HG02885 (cell line): ENCODE measurements at regions not wholly inside any gene's neighbourhood (a gene's known extent, or its start where the extent isn't known, plus 50 kb on each side); places are given as distances from the start of the nearest gene placed in this dataset.
"Not testable (repeated sequence)": the region's sequence is repeated elsewhere in the genome, so short reads cannot be mapped to it uniquely, and the experiment has no call there.

ENCODE experiments used
- ATAC-seq: cut with Tn5 transposase; IDR thresholded peaks from one replicate; pipeline ENCODE4 v1.9.1; 2021; ENCODE audit warnings: mild to moderate bottlenecking; ENCODE audit not compliant: unreplicated experiment, poor library complexity

GRCh38 chr1:214856843-214857242 lies 225.7 kb upstream of the KCNK2 start:
- ATAC-seq, result no peak

- no peak for ATAC-seq
Observed at GRCh38 chr1:214857716-214858115, 224.8 kb upstream of the KCNK2 start.

- no peak for ATAC-seq
Observed at GRCh38 chr1:214859647-214860046, 222.9 kb upstream of the KCNK2 start.

DNA sequence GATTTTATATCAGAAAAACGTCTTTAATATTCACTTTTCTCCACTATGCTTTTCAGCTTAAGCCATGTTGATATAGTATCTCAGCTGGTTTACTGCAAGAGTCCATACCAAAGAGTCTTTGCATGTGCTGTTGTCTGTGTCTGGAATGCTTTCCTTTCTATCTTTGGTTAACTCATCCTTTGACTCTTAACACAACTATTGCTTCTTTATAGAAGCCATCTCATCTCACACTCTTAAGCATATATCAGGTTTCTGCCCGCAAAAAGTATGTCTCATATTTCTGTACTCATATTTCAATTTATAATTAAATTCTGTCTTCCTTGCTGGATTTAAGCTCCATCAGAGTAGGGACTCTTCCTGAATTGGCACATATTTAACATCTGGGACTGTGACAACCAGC lies 220.9 kb upstream of the KCNK2 start:
- no peak for ATAC-seq

DNA sequence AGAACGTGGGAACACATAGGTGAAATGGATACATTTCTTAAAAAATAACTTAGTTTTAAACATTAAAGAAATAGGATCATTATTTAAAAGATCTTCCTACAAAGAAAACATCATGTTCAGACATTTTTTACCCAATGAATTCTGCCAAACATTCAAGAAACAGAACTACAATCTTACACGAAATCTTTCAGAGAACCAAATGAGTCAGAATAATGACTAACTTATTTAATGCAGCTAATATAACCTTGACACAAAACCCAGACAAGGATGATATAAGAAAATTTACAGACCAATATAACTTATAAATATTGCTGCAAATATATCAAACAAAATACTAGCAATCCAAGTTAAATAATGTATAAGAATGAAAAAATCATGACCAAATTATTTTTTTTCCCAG lies 220.1 kb upstream of the KCNK2 start:
- ATAC-seq, result no peak

DNA sequence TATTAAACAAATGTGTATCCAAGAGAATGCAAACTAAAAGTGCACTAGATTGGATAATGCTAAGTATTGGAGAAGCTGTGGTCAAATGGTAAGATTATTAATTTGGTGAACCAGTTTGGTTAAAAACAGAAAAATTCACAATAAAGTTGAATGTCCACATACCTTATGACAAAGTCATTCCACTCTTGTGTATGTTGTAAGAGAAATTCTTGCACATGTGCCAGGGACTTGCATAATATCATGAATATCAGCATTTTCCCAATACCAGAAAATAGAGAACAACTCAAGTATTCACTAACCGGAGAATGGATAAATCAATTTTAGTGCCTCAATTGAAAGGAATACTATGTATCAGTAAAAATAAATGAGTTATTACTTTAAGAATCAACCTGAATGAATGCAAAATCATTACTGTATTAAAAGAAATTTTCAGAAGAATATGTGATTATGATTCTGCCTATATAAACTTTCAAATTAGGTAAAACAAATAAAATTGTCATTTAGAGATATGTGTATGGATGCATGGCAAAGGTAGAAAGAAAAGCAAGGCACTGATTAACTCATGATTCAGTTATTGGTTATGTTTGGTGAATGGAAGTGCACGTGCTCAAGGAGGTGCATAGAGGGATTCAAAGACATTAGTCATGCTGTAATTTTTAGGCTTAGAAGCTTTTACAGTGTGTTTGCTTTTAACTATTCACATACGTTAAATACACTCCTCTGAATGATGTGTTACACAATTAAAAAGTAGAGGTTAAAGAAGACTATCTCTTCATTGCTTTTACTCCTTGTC lies 217.4 kb upstream of the KCNK2 start:
- ATAC-seq, result no peak

DNA sequence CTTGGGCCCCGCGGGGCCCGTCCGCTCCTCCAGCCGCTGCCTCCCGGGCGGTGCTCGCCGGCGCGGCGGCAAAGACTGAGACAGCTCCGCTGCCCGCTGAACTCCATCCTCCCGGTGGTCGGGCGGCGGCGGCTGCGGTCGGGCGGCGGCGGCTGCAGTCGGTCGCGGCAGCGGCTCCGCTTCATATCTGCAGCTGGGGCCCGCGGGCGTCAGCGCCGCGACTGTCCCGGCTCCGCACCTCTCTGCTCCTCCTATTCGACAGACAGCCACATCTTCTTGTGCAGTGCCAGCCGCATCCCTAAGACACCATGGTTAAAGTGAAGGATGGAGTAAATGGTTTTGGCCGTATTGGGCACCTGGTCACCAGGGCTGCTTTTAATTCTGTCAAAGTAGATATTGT lies 212.1 kb upstream of the KCNK2 start:
- not testable (repeated sequence) for ATAC-seq

- no peak for ATAC-seq
Observed at GRCh38 chr1:214880956-214881355, 201.6 kb upstream of the KCNK2 start.

- no peak for ATAC-seq
Observed at GRCh38 chr1:214882616-214883015, 199.9 kb upstream of the KCNK2 start.

GRCh38 chr1:214895011-214895600 lies 187.4 kb upstream of the KCNK2 start:
- ATAC-seq, result no peak

- no peak for ATAC-seq
Observed at GRCh38 chr1:214896921-214897320, 185.6 kb upstream of the KCNK2 start.

DNA sequence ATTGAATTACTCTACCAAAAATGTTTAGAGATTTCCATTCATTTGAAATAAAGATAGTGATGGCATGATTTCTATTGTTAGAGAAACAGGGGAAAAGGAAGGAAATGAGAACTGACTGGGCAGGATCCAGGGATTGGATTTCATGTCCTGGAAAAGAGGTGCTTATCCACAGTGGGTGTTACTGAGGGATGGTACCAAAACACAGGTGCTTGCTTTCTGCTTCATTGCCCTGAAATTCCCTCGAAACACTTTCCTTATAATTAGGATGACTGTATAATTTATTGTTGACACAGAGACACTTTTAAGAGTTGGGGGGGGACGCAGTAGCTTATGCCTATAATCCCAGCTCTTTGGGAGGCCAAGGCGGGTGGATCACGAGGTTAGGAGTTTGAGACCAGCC lies 185.0 kb upstream of the KCNK2 start:
- ATAC-seq, result no peak

DNA sequence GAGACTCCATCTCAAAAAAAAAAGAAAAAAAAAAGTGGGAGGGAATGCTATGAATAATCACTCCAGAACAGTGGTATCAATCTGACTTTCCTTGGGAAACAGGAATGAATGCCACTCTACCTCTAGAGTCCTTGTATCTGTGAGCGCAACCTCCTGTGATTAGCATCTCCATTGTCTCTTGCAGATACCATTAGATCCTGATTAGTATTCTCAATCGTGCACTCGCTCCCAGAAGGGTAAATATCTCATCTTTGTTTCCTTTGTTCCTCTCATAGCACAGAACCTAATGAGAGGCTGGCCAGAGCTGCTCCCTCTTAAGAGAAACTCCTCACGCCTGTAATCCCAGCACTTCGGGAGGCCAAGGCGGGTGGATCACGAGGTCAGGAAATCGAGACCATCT lies 184.4 kb upstream of the KCNK2 start:
- no peak for ATAC-seq

GRCh38 chr1:214898718-214899117 lies 183.8 kb upstream of the KCNK2 start:
- no peak for ATAC-seq

DNA sequence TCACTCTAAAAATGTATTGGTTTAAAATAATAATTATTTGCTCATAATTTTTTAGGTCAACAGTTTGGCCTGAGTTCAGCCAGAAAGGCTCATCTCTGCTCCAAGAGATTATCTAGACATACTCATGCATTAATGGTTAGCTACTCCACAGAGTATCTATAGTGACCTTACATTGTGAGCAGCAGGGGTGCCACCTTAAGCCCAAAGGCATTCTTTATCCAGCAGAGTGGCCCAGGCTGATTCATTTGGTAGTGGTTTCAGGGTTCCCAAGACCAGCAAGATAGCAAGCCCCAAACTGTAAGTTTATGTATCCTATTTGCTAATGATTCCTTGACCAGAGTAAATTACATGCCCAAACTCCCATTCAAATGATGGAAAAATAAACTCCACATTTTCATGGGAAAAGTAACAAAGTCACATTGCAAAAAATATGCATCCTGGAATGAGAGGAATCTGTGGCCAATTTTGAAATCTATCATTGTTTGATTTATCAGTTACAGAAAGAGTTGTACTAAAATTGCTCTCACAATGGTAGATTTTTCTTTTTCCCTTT lies 182.6 kb upstream of the KCNK2 start:
- ATAC-seq, result no peak

GRCh38 chr1:214900590-214900989 lies 181.9 kb upstream of the KCNK2 start:
- no peak for ATAC-seq

DNA sequence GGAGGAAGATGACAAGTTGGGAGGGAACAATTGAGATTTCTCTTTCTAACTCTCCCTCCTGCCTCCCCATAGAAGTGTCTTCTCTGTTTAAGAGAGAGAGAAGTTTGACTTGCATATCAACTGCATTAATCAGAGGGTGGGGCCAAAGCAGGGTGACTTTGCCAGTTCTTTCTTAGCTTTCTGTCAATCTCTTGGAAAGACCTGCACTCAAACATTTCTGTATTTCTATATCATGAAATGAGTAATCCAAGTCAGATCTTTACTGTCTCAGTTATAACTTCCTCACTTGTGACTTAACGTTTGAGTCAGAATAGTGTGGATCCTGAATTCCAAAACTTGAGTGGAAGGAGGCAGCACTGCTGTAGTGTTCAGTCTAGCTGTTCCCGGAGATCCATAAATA lies 180.8 kb upstream of the KCNK2 start:
- no peak for ATAC-seq

- ATAC-seq, result no peak
Observed at GRCh38 chr1:214902636-214903320, 179.8 kb upstream of the KCNK2 start.

GRCh38 chr1:214912127-214912526 lies 170.4 kb upstream of the KCNK2 start:
- no peak for ATAC-seq

- ATAC-seq, result no peak
Observed at GRCh38 chr1:214913966-214914365, 168.6 kb upstream of the KCNK2 start.

- no peak for ATAC-seq
Observed at GRCh38 chr1:214917081-214917635, 165.4 kb upstream of the KCNK2 start.
